ENCODE measurements at regions not wholly inside any gene's neighbourhood (a gene's known extent, or its start where the extent isn't known, plus 50 kb on each side); places are given as distances from the start of the nearest gene placed in this dataset.
A peak's percentile ranks its signal among the peaks of the same experiment; 100 is the strongest.

DNA sequence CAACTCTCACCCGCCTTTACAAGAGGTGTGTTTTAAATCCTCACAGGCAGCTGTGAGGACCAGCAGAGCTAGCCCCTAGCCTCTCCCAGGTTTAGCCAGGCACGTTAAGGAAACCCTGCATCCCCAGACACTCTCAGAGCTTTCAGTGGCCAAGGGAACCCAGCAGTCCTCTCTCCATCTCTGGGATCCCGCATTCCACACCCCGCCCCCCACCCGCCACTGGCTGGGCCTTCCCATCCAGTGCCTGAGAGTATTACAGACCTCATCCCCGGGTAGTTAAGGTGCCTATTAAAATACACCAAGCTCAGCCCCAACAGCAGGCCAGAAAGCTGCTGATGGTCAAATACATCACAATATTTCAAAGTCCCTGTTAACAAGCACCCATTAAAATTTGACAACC is 256.2 kb downstream of the BCOR start:
- intact Hi-C loops (cut with micrococcal nuclease): no loop called here
- H3K4me1 Mint-ChIP-seq: no peaks in the 10 kb centered on the region
- Histone ChIP-seq H3K4me1 (ENCODE audit: insufficient read depth, low read length) (no peaks in the 10 kb centered on the region), H3K36me3 (ENCODE audit: insufficient read depth, low read length) (no peaks in the 10 kb centered on the region), H3K27ac (ENCODE audit: low read depth, low read length) (no peak overlapping the region), H3K4me3 (ENCODE audit: low read length in 2 of 2) (no peak overlapping the region), H3K27me3 (ENCODE audit: insufficient read depth, low read length) (no peaks in the 10 kb centered on the region), H3K9me3 (ENCODE audit: control insufficient read depth in 1 of 2, low read length in 2 of 2) (no peaks in the 10 kb centered on the region)
- CTCF ChIA-PET (ENCODE audit: partially characterized antibody): no interaction called here
- H3K27ac Mint-ChIP-seq: no peak overlapping the region
- no peaks in the 10 kb centered on the region for H3K36me3 Mint-ChIP-seq
- no peak for DNase-seq
- POLR2A ChIA-PET (ENCODE audit: partially characterized antibody): no interaction called here
- no peak overlapping the region for H3K4me3 Mint-ChIP-seq
- no peaks in the 10 kb centered on the region for H3K9me3 Mint-ChIP-seq
- H3K27me3 Mint-ChIP-seq: no peaks in the 10 kb centered on the region

DNA sequence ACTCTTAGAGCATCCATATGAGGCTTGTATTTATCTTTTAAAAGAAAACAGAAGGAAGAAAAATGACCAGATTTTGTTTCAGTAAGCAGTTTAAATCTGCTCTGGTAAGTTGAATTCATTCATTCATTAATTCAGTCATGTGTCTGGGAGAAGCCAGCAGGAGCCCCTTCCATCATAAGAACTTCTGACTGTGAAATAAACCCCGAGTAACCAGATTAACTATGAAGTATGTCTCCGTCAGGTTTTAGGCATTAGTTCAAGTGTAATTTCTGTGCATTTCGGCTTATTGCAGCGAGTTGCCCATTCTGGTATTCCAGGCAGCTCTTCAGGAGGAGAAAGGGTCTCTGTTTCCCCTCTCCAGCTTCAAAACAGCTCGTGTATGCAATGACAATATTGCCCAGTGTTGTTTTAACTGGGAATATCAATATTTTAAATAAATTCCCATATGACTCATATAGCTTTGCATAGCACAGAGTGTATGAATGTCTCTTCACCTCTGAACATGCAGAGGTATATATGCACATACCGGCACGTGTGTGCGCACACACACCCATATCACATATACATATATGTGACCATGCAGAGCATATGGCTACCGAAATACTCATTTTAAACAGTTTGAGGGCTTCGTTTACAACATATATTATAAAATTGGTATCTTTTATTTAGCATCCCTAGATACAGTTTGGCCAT is 255.3 kb downstream of the BCOR start:
- intact Hi-C loops (cut with micrococcal nuclease): no loop called here
- H3K4me3 Mint-ChIP-seq: no peak overlapping the region
- H3K36me3 ChIP-seq (ENCODE audit: insufficient read depth, low read length): no peaks in the 10 kb centered on the region
- DNase-seq: no peak
- no peak overlapping the region for H3K27ac Mint-ChIP-seq
- CTCF ChIA-PET (ENCODE audit: partially characterized antibody): no interaction called here
- POLR2A ChIA-PET (ENCODE audit: partially characterized antibody): no interaction called here
- no peaks in the 10 kb centered on the region for H3K9me3 Mint-ChIP-seq
- H3K9me3 ChIP-seq (ENCODE audit: control insufficient read depth in 1 of 2, low read length in 2 of 2): no peaks in the 10 kb centered on the region
- H3K27me3 ChIP-seq (ENCODE audit: insufficient read depth, low read length): no peaks in the 10 kb centered on the region
- H3K27ac ChIP-seq (ENCODE audit: low read depth, low read length): no peak overlapping the region
- H3K4me1 Mint-ChIP-seq: no peaks in the 10 kb centered on the region
- H3K36me3 Mint-ChIP-seq: no peaks in the 10 kb centered on the region
- H3K4me1 ChIP-seq (ENCODE audit: insufficient read depth, low read length): no peaks in the 10 kb centered on the region
- no peaks in the 10 kb centered on the region for H3K27me3 Mint-ChIP-seq
- no peak overlapping the region for H3K4me3 ChIP-seq (ENCODE audit: low read length in 2 of 2)

- no peak overlapping the region for H3K27ac ChIP-seq (ENCODE audit: low read depth, low read length)
- no peaks in the 10 kb centered on the region for H3K9me3 ChIP-seq (ENCODE audit: control insufficient read depth in 1 of 2, low read length in 2 of 2)
- Mint-ChIP-seq H3K4me3 (no peak overlapping the region), H3K27me3 (no peaks in the 10 kb centered on the region), H3K36me3 (no peaks in the 10 kb centered on the region), H3K27ac (peak overlapping the region in 1 of 7 donors; percentile 33), H3K4me1 (no peaks in the 10 kb centered on the region), H3K9me3 (no peaks in the 10 kb centered on the region)
- no peaks in the 10 kb centered on the region for H3K4me1 ChIP-seq (ENCODE audit: insufficient read depth, low read length)
- no peaks in the 10 kb centered on the region for H3K36me3 ChIP-seq (ENCODE audit: insufficient read depth, low read length)
- H3K4me3 ChIP-seq (ENCODE audit: low read length in 2 of 2): no peak overlapping the region
- no peak for DNase-seq
- POLR2A ChIA-PET (ENCODE audit: partially characterized antibody): interaction anchor here (0.8 kb wide), 1 partner anchor 31 kb away, joined by 3 read pairs; no protein-coding TSS in a partner anchor
- no peaks in the 10 kb centered on the region for H3K27me3 ChIP-seq (ENCODE audit: insufficient read depth, low read length)
- CTCF ChIA-PET (ENCODE audit: partially characterized antibody): no interaction called here
- intact Hi-C loops (cut with micrococcal nuclease): no loop called here
These were observed 254.4 kb downstream of the BCOR start for GRCh38 chrX:39843318-39843717.

- peak overlapping the region in 1 of 7 donors; percentile 10 for H3K27ac Mint-ChIP-seq
- POLR2A ChIA-PET (ENCODE audit: partially characterized antibody): no interaction called here
- peaks cover 0 to 5% (median under 1%) of the 10 kb centered on the region in 4 donors for H3K4me1 Mint-ChIP-seq
- H3K4me3 Mint-ChIP-seq: no peak overlapping the region
- no peak overlapping the region for H3K4me3 ChIP-seq (ENCODE audit: low read length in 2 of 2)
- H3K36me3 ChIP-seq (ENCODE audit: insufficient read depth, low read length): no peaks in the 10 kb centered on the region
- intact Hi-C loops (cut with micrococcal nuclease): no loop called here
- no peaks in the 10 kb centered on the region for H3K27me3 ChIP-seq (ENCODE audit: insufficient read depth, low read length)
- CTCF ChIA-PET (ENCODE audit: partially characterized antibody): no interaction called here
- H3K27ac ChIP-seq (ENCODE audit: low read depth, low read length): no peak overlapping the region
- H3K9me3 ChIP-seq (ENCODE audit: control insufficient read depth in 1 of 2, low read length in 2 of 2): no peaks in the 10 kb centered on the region
- peaks cover 0 to 4% of the 10 kb centered on the region in 2 donors for H3K36me3 Mint-ChIP-seq
- no peaks in the 10 kb centered on the region for H3K9me3 Mint-ChIP-seq
- H3K4me1 ChIP-seq (ENCODE audit: insufficient read depth, low read length): no peaks in the 10 kb centered on the region
- no peak for DNase-seq
- no peaks in the 10 kb centered on the region for H3K27me3 Mint-ChIP-seq
These were observed 252.5 kb downstream of the BCOR start for GRCh38 chrX:39845233-39845632.

DNA sequence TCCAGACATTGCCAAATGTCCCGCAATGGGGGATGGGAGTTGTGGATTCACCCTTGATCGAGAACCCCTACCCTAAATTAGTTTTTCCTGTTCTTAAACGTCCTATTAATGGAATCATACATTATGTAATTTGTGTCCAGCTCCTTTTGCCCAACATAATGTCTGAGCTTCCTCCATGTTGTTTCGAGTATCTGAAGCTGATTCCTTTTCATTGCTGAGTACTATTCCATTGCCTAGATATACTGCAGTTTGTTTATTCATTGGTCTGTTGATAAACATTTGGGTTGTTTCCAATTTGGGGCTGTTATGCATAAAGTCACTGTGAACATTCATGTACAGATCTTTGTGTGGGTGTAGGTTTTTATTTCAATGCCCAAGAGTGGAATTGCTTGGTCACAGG is 251.3 kb downstream of the BCOR start:
- ChIA-PET POLR2A (ENCODE audit: partially characterized antibody) (no interaction called here), CTCF (ENCODE audit: partially characterized antibody) (no interaction called here)
- Histone ChIP-seq H3K4me1 (ENCODE audit: insufficient read depth, low read length) (peaks cover 7% of the 10 kb centered on the region), H3K27me3 (ENCODE audit: insufficient read depth, low read length) (no peaks in the 10 kb centered on the region), H3K27ac (ENCODE audit: low read depth, low read length) (no peak overlapping the region), H3K4me3 (ENCODE audit: low read length in 2 of 2) (no peak overlapping the region), H3K9me3 (ENCODE audit: control insufficient read depth in 1 of 2, low read length in 2 of 2) (no peaks in the 10 kb centered on the region), H3K36me3 (ENCODE audit: insufficient read depth, low read length) (no peaks in the 10 kb centered on the region)
- Mint-ChIP-seq H3K36me3 (peaks cover 0 to 4% of the 10 kb centered on the region in 2 donors), H3K9me3 (peaks cover 0 to 2% (median 0%) of the 10 kb centered on the region in 8 donors), H3K4me3 (no peak overlapping the region), H3K4me1 (peaks cover 2 to 17% (median 6%) of the 10 kb centered on the region in 4 donors), H3K27ac (no peak overlapping the region), H3K27me3 (no peaks in the 10 kb centered on the region)
- intact Hi-C loops (cut with micrococcal nuclease): no loop called here
- DNase-seq: no peak

DNA sequence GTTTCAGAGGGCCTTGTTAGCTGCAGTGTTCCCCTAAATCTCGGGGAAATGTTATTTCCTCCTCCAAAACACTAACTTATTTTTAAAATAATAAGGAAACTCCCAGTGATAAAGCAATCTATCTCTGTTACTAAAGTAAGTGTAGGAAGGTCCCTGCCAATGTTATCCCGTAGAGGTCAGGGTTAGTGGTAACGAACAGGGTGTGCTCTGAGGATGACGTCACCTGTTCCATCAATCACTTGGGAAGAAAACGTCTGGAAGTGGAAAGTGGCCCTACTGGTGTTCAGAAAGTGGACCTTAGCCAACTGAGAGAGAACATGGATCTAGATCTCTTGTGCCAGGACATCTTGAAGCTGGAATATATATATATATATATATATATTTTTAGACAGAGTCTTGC is 249.5 kb downstream of the BCOR start:
- no peak overlapping the region for H3K4me3 Mint-ChIP-seq
- DNase-seq: no peak
- H3K9me3 Mint-ChIP-seq: peaks cover 0 to 2% (median 0%) of the 10 kb centered on the region in 8 donors
- Histone ChIP-seq H3K27ac (ENCODE audit: low read depth, low read length) (no peak overlapping the region), H3K9me3 (ENCODE audit: control insufficient read depth in 1 of 2, low read length in 2 of 2) (no peaks in the 10 kb centered on the region), H3K4me1 (ENCODE audit: insufficient read depth, low read length) (peaks cover 17% of the 10 kb centered on the region), H3K36me3 (ENCODE audit: insufficient read depth, low read length) (no peaks in the 10 kb centered on the region), H3K4me3 (ENCODE audit: low read length in 2 of 2) (no peak overlapping the region), H3K27me3 (ENCODE audit: insufficient read depth, low read length) (no peaks in the 10 kb centered on the region)
- intact Hi-C loops (cut with micrococcal nuclease): no loop called here
- H3K4me1 Mint-ChIP-seq: peaks cover 11 to 34% (median 14%) of the 10 kb centered on the region in 4 donors
- H3K36me3 Mint-ChIP-seq: peaks cover 0 to 4% of the 10 kb centered on the region in 2 donors
- POLR2A ChIA-PET (ENCODE audit: partially characterized antibody): no interaction called here
- CTCF ChIA-PET (ENCODE audit: partially characterized antibody): interaction anchor here (0.6 kb wide), 1 partner anchor 351 kb away, joined by 3 read pairs; no protein-coding TSS in a partner anchor
- no peak overlapping the region for H3K27ac Mint-ChIP-seq
- H3K27me3 Mint-ChIP-seq: no peaks in the 10 kb centered on the region

GRCh38 chrX:39848900-39849299 is 248.9 kb downstream of the BCOR start:
- H3K36me3 Mint-ChIP-seq: peaks cover 0 to 4% of the 10 kb centered on the region in 2 donors
- Histone ChIP-seq H3K27ac (ENCODE audit: low read depth, low read length) (no peak overlapping the region), H3K9me3 (ENCODE audit: control insufficient read depth in 1 of 2, low read length in 2 of 2) (no peaks in the 10 kb centered on the region), H3K36me3 (ENCODE audit: insufficient read depth, low read length) (no peaks in the 10 kb centered on the region), H3K4me1 (ENCODE audit: insufficient read depth, low read length) (peaks cover 24% of the 10 kb centered on the region), H3K4me3 (ENCODE audit: low read length in 2 of 2) (no peak overlapping the region), H3K27me3 (ENCODE audit: insufficient read depth, low read length) (no peaks in the 10 kb centered on the region)
- no peak overlapping the region for H3K27ac Mint-ChIP-seq
- ChIA-PET POLR2A (ENCODE audit: partially characterized antibody) (no interaction called here), CTCF (ENCODE audit: partially characterized antibody) (interaction anchor here (0.6 kb wide), 1 partner anchor 492 kb away, joined by 4 read pairs; no protein-coding TSS in a partner anchor)
- H3K4me3 Mint-ChIP-seq: no peak overlapping the region
- H3K27me3 Mint-ChIP-seq: no peaks in the 10 kb centered on the region
- intact Hi-C loops (cut with micrococcal nuclease): no loop called here
- peaks cover 0 to 2% (median 0%) of the 10 kb centered on the region in 8 donors for H3K9me3 Mint-ChIP-seq
- H3K4me1 Mint-ChIP-seq: peaks cover 15 to 39% (median 18%) of the 10 kb centered on the region in 4 donors
- no peak for DNase-seq

Measured in CD4-positive, alpha-beta memory T cell (primary cell).